HepG2 (cell line): ENCODE measurements at regions not wholly inside any gene's neighbourhood (a gene's known extent, or its start where the extent isn't known, plus 50 kb on each side); places are given as distances from the start of the nearest gene placed in this dataset.

ENCODE experiments used
- ATAC-seq: fragments of 200-7000 bp; cut with Tn5 transposase; 3 replicates; pipeline ENCODE4 v1.9.1; 2020; ENCODE audit warnings: mild to moderate bottlenecking, moderate library complexity
- BruUV-seq: library from RNA; stranded (reverse); fragments of 400-500 nt; replicated peaks from 2 replicates; lab custom pipeline; 2021; lab: Mats Ljungman, UMichigan
- CTCF ChIA-PET: fragments of 300-600 bp; formaldehyde crosslinking; extraction: SDS; loops from one replicate; lab custom pipeline; 2021; ENCODE audit warnings: low total read pairs, inconsistent platforms, low intra/inter-chr PET ratio; lab: Yijun Ruan, JAX
- POLR2A ChIA-PET: fragments of 350-600 bp; sonication (Branson Sonifier 250); formaldehyde crosslinking; loops from one replicate; lab custom pipeline; 2020; ENCODE audit warnings: antibody characterized with exemption, inconsistent platforms; lab: Yijun Ruan, JAX
- DNase-seq: peaks from one replicate; pipeline ENCODE4 v3.0.0-alpha.2; 2015; ENCODE audit warnings: low spot score
- FAIRE-seq: peaks from 3 replicates; lab custom pipeline; 2011; peaks lifted over from hg19 to GRCh38; lab: Jason Lieb, UNC
- H2AFZ ChIP-seq: one replicate; pipeline ENCODE4 v1.6.1; 2011; ENCODE audit warnings: low read length, inconsistent platforms
- H3K27ac ChIP-seq: fragments of 300-600 bp; 3 replicates; pipeline ENCODE4 v1.8.0; 2011; ENCODE audit warnings: mixed run types, mild to moderate bottlenecking, mixed read lengths, low read length, inconsistent platforms; ENCODE audit not compliant: insufficient read depth; ENCODE audit errors: extremely low read length
- H3K27me3 ChIP-seq, 2 experiments: fragments of 200-600 bp in 1 of 2; 2 replicates in 1 of 2; 3 replicates in 1 of 2; pipeline versions ENCODE4 v1.6.0 to v1.8.0; 2011; ENCODE audit warnings: low read length in 2 of 2, mild to moderate bottlenecking in 2 of 2, moderate library complexity in 2 of 2, inconsistent platforms in 1 of 2; ENCODE audit not compliant: insufficient read depth in 2 of 2, control insufficient read depth in 1 of 2
- H3K36me3 ChIP-seq, 2 experiments: fragments of 200-600 bp in 1 of 2; replicated peaks in 1 of 2; 2 replicates in 1 of 2; 3 replicates in 1 of 2; pipeline versions ENCODE4 v1.5.1 to v1.8.0; 2011; ENCODE audit warnings: low read length in 2 of 2, inconsistent platforms in 1 of 2; ENCODE audit not compliant: insufficient read depth in 2 of 2, control insufficient read depth in 1 of 2
- H3K4me1 ChIP-seq: 2 replicates; pipeline ENCODE4 v1.5.1; 2012; ENCODE audit warnings: low read length, inconsistent platforms; ENCODE audit not compliant: insufficient read depth
- H3K4me2 ChIP-seq: 2 replicates; pipeline ENCODE4 v1.6.0; 2011; ENCODE audit warnings: low read depth, low read length, inconsistent platforms
- H3K4me3 ChIP-seq, 3 experiments: fragments of 200-600 bp in 1 of 3; sonication (generic), shearing (Covaris generic) in 1 of 3; replicated peaks in 1 of 3; 2 replicates each; pipeline ENCODE4 v1.5.1; 2011 to 2016; ENCODE audit warnings: low read length in 3 of 3, inconsistent platforms in 2 of 3, low read depth in 2 of 3, mild to moderate bottlenecking in 2 of 3, control low read depth in 1 of 3, mixed read lengths in 1 of 3; ENCODE audit not compliant: insufficient read depth in 1 of 3
- H3K79me2 ChIP-seq: one replicate; pipeline ENCODE4 v1.6.1; 2011; ENCODE audit warnings: low read length, inconsistent platforms; ENCODE audit not compliant: insufficient read depth
- H3K9ac ChIP-seq: 2 replicates; pipeline ENCODE4 v1.6.0; 2011; ENCODE audit warnings: mild to moderate bottlenecking, low read depth, low read length, inconsistent platforms; ENCODE audit not compliant: insufficient read depth
- H3K9me3 ChIP-seq: 2 replicates; pipeline ENCODE4 v1.5.1; 2012; ENCODE audit warnings: mild to moderate bottlenecking, low read length
- H4K20me1 ChIP-seq: 2 replicates; pipeline ENCODE4 v1.6.0; 2011; ENCODE audit warnings: inconsistent platforms, mild to moderate bottlenecking, low read length, moderate library complexity; ENCODE audit not compliant: insufficient read depth
- AKNA ChIP-seq: sonication (generic); formaldehyde crosslinking; IDR thresholded peaks from 2 replicates; pipeline ENCODE4 v1.4.0; 2020; ENCODE audit warnings: missing genetic modification reagents, borderline replicate concordance
- HOXA3 ChIP-seq: sonication (generic); formaldehyde crosslinking; IDR thresholded peaks from 2 replicates; pipeline ENCODE4 v1.5.0; 2020; ENCODE audit warnings: missing genetic modification reagents
- IRX3 ChIP-seq: sonication (generic); formaldehyde crosslinking; IDR thresholded peaks from 2 replicates; pipeline ENCODE4 v1.8.1; 2023; ENCODE audit warnings: mild to moderate bottlenecking, low read depth, missing genetic modification reagents, borderline replicate concordance
- KDM1A ChIP-seq: IDR thresholded peaks from 2 replicates; pipeline ENCODE4 v1.6.1; 2016; ENCODE audit warnings: missing compliant biosample characterization
- LRRFIP1 ChIP-seq: sonication (generic); formaldehyde crosslinking; conservative IDR thresholded peaks from 2 replicates; pipeline ENCODE4 v1.4.0; 2020; ENCODE audit warnings: missing genetic modification reagents
- RARG ChIP-seq: sonication (generic); formaldehyde crosslinking; IDR thresholded peaks from 2 replicates; pipeline ENCODE4 v1.4.0; 2020; ENCODE audit warnings: low read depth, mild to moderate bottlenecking, missing genetic modification reagents
- ZFP37 ChIP-seq: sonication (generic); formaldehyde crosslinking; IDR thresholded peaks from 2 replicates; pipeline ENCODE4 v1.4.0; 2020; ENCODE audit warnings: missing genetic modification reagents, borderline replicate concordance
- ZNF232 ChIP-seq: sonication (generic); formaldehyde crosslinking; IDR thresholded peaks from 2 replicates; pipeline ENCODE4 v1.4.0; 2020; ENCODE audit warnings: missing genetic modification reagents, borderline replicate concordance
- ZNF3 ChIP-seq: IDR thresholded peaks from 2 replicates; pipeline ENCODE4 v1.7.0; 2017; ENCODE audit warnings: inconsistent platforms
- ZNF451 ChIP-seq: sonication (generic); formaldehyde crosslinking; IDR thresholded peaks from 2 replicates; pipeline ENCODE4 v1.5.0; 2020; ENCODE audit warnings: mild to moderate bottlenecking, missing genetic modification reagents
- ZNF878 ChIP-seq: sonication (generic); formaldehyde crosslinking; IDR thresholded peaks from 2 replicates; pipeline ENCODE4 v1.8.1; 2023; ENCODE audit warnings: mild to moderate bottlenecking, missing genetic modification reagents, moderate library complexity
- ZNF891 ChIP-seq: sonication (generic); formaldehyde crosslinking; IDR thresholded peaks from 2 replicates; pipeline ENCODE4 v1.5.0; 2020; ENCODE audit warnings: mild to moderate bottlenecking, missing genetic modification reagents
- WGBS: methylation state at CpG from one replicate; pipeline ENCODE4 v1.1.6; 2017; ENCODE audit warnings: low lambda C conversion rate; 5-methylcytosine and 5-hydroxymethylcytosine counted together
- in situ Hi-C: cut with HindIII; loops from 2 replicates; pipeline ENCODE4 v1.10.0; 2017; ENCODE audit warnings: low pct_unique_long_range_greater_than_20kb; ENCODE audit not compliant: extremely low pct_ligation_motif_present
- intact Hi-C: fragments of 100-400 bp; cut with micrococcal nuclease; formaldehyde crosslinking; loops from one replicate; pipeline ENCODE4 v1.10.0; 2022; ENCODE audit not compliant: unreplicated experiment
- TF ChIP-seq, protein P1 (sequence below): sonication (generic); formaldehyde crosslinking; IDR thresholded peaks from 2 replicates; pipeline ENCODE4 v1.5.0; 2020; ENCODE audit warnings: missing genetic modification reagents, mild to moderate bottlenecking, borderline replicate concordance
- TF ChIP-seq, protein P2 (sequence below): sonication (generic); formaldehyde crosslinking; IDR thresholded peaks from 2 replicates; pipeline ENCODE4 v1.4.0; 2020; ENCODE audit warnings: missing genetic modification reagents, borderline replicate concordance

- ATAC-seq (no peak), DNase-seq (no peak), FAIRE-seq (no peak)
- ChIA-PET POLR2A (no interaction called here), CTCF (no interaction called here)
- H3K4me2 ChIP-seq = no peak overlapping the region
- H3K9me3 ChIP-seq = peaks cover 13% of the 10 kb centered on the region; the same call in 1 of the 2 replicates
- H3K4me3 ChIP-seq = no peak overlapping the region
- BruUV-seq = no TSS peak
- peaks cover 7% of the 10 kb centered on the region; the same call in 1 of the 2 replicates for H3K4me1 ChIP-seq
- H3K79me2 ChIP-seq = no peaks in the 10 kb centered on the region
- no peaks in the 10 kb centered on the region for H3K27me3 ChIP-seq
- WGBS = 64% methylated on average over 5 of the region's 5 CpGs
- intact Hi-C loops (no loop called here), in situ Hi-C loops (no loop called here)
- H3K9ac ChIP-seq = no peak overlapping the region
- no peak overlapping the region for H3K27ac ChIP-seq
- H2AFZ ChIP-seq = no peak overlapping the region
- H4K20me1 ChIP-seq = no peaks in the 10 kb centered on the region
- H3K36me3 ChIP-seq = no peaks in the 10 kb centered on the region
- TF ChIP-seq LRRFIP1 (CRISPR knock-in tag) (no peak), ZNF891 (CRISPR knock-in tag) (no peak), AKNA (CRISPR knock-in tag) (no peak), RARG (CRISPR knock-in tag) (no peak), KDM1A (no peak), ZNF878 (no peak), ZNF232 (no peak), ZNF451 (CRISPR knock-in tag) (no peak), ZNF3 (CRISPR knock-in tag) (no peak), ZFP37 (CRISPR knock-in tag) (no peak), IRX3 (CRISPR knock-in tag) (no peak), HOXA3 (CRISPR knock-in tag) (no peak)
- TF ChIP-seq, protein P1, sequence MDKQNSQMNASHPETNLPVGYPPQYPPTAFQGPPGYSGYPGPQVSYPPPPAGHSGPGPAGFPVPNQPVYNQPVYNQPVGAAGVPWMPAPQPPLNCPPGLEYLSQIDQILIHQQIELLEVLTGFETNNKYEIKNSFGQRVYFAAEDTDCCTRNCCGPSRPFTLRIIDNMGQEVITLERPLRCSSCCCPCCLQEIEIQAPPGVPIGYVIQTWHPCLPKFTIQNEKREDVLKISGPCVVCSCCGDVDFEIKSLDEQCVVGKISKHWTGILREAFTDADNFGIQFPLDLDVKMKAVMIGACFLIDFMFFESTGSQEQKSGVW (CRISPR knock-in tag) = no peak
- TF ChIP-seq, protein P2, sequence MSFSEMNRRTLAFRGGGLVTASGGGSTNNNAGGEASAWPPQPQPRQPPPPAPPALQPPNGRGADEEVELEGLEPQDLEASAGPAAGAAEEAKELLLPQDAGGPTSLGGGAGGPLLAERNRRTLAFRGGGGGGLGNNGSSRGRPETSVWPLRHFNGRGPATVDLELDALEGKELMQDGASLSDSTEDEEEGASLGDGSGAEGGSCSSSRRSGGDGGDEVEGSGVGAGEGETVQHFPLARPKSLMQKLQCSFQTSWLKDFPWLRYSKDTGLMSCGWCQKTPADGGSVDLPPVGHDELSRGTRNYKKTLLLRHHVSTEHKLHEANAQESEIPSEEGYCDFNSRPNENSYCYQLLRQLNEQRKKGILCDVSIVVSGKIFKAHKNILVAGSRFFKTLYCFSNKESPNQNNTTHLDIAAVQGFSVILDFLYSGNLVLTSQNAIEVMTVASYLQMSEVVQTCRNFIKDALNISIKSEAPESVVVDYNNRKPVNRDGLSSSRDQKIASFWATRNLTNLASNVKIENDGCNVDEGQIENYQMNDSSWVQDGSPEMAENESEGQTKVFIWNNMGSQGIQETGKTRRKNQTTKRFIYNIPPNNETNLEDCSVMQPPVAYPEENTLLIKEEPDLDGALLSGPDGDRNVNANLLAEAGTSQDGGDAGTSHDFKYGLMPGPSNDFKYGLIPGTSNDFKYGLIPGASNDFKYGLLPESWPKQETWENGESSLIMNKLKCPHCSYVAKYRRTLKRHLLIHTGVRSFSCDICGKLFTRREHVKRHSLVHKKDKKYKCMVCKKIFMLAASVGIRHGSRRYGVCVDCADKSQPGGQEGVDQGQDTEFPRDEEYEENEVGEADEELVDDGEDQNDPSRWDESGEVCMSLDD (CRISPR knock-in tag) = no peak
Observed at GRCh38 chr7:115127399-115128021, 205.6 kb downstream of the MDFIC start.
